Activated CD4-positive, alpha-beta T cell treated with anti-CD3 and anti-CD28 coated beads, Interleukin-2, Interleukin-6, amounts not matched to agents 100 ng/mL and 50 ng/mL, durations not matched to agents 16 hours and 8 hours (primary cell): ENCODE measurements at regions not wholly inside any gene's neighbourhood (a gene's known extent, or its start where the extent isn't known, plus 50 kb on each side); places are given as distances from the start of the nearest gene placed in this dataset.
"Not testable (repeated sequence)": the region's sequence is repeated elsewhere in the genome, so short reads cannot be mapped to it uniquely, and the experiment has no call there.

Experiments used
- DNase-seq: peaks from one replicate; pipeline ENCODE4 v3.0.0-alpha.2; 2020

GRCh38 chr12:86647800-86648199, 391.6 kb upstream of the MGAT4C start:
- no peak for DNase-seq

GRCh38 chr12:86634456-86635410, 378.5 kb upstream of the MGAT4C start:
- DNase-seq: no peak

- DNase-seq: no peak
Observed at GRCh38 chr12:86627001-86627400, 370.8 kb upstream of the MGAT4C start.

- DNase-seq: no peak
Observed at GRCh38 chr12:86623267-86623666, 367.1 kb upstream of the MGAT4C start.

- no peak for DNase-seq
Observed at GRCh38 chr12:86621957-86622356, 365.8 kb upstream of the MGAT4C start.

- no peak for DNase-seq
Observed at GRCh38 chr12:86613311-86613710, 357.1 kb upstream of the MGAT4C start.

GRCh38 chr12:86608638-86609037, 352.4 kb upstream of the MGAT4C start:
- DNase-seq: no peak

GRCh38 chr12:86601550-86602308, 345.5 kb upstream of the MGAT4C start:
- no peak for DNase-seq

- DNase-seq: no peak
Observed at GRCh38 chr12:86600664-86601231, 344.6 kb upstream of the MGAT4C start.

GRCh38 chr12:86597431-86597830, 341.2 kb upstream of the MGAT4C start:
- no peak for DNase-seq

- DNase-seq: no peak
Observed at GRCh38 chr12:86590296-86590695, 334.1 kb upstream of the MGAT4C start.

GRCh38 chr12:86574143-86574542, 318.0 kb upstream of the MGAT4C start:
- DNase-seq: no peak

- DNase-seq: no peak
Observed at GRCh38 chr12:86572455-86572854, 316.3 kb upstream of the MGAT4C start.

GRCh38 chr12:86565038-86565437, 308.8 kb upstream of the MGAT4C start:
- DNase-seq: no peak

GRCh38 chr12:86555491-86555890, 299.3 kb upstream of the MGAT4C start:
- DNase-seq: not testable (repeated sequence)

- DNase-seq: no peak
Observed at GRCh38 chr12:86551146-86551571, 295.0 kb upstream of the MGAT4C start.

- no peak for DNase-seq
Observed at GRCh38 chr12:86550218-86551145, 294.3 kb upstream of the MGAT4C start.

- no peak for DNase-seq
Observed at GRCh38 chr12:86543716-86544115, 287.5 kb upstream of the MGAT4C start.

- no peak for DNase-seq
Observed at GRCh38 chr12:86530996-86531655, 274.9 kb upstream of the MGAT4C start.

- no peak for DNase-seq
Observed at GRCh38 chr12:86526060-86526595, 269.9 kb upstream of the MGAT4C start.

GRCh38 chr12:86523844-86524243, 267.7 kb upstream of the MGAT4C start:
- DNase-seq: no peak

GRCh38 chr12:86521870-86522269, 265.7 kb upstream of the MGAT4C start:
- no peak for DNase-seq
